ENCODE measurements at regions not wholly inside any gene's neighbourhood (a gene's known extent, or its start where the extent isn't known, plus 50 kb on each side); places are given as distances from the start of the nearest gene placed in this dataset.
"Not testable (repeated sequence)": the region's sequence is repeated elsewhere in the genome, so short reads cannot be mapped to it uniquely, and the experiment has no call there.

DNA sequence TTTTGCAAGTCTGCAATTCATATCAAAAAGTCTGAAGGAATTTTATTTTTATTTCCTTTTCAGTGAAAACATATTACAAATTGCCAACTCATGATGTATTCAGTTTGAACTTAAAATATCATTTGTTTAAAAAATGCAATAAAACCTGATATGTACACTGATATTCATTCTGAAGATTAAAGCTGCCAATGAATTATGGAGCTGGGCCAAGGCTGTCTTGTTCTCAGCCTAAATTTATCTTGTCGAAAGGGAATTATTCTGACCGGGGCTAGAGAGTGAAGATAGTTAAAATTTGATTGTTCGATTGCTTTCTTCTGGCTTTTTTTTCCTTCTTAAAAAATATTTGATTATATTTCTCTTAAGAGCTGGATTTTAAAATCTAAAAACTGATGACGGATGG, 54.0 kb upstream of the RBFOX1 start:
- DNase-seq: no peak

DNA sequence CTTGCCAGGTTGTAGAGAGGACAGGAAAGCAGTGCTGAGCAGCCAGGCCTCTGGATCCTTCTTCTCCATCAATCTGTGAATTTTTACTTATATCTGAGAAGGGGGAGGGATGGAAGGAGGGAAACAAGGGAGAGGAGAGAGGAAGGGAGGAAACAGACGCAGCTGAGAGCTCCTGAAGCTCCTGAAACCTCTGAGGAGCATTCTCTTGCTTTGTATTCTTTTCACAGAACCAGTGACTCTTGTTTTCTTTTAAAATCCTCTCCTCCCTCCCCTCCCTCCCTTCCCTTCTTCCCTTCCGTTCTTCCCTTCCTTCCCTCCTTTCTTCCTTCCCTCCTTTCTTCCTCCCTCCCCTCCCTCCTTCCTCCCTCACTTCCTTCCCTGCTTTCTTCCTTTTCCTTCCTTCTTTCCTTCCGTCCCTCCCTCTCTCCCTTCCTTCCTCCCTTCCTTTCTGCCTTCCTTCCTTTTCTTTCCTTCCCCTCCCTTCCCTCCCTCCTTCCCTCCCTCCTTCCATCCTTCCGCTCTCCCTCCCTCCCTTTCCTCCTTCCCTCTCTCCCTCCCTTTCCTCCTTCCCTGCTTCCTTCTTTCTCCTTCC, 60.0 kb upstream of the RBFOX1 start:
- no peak for DNase-seq

- DNase-seq: no peak
Observed at GRCh38 chr16:7271486-7271885, 61.2 kb upstream of the RBFOX1 start.

DNA sequence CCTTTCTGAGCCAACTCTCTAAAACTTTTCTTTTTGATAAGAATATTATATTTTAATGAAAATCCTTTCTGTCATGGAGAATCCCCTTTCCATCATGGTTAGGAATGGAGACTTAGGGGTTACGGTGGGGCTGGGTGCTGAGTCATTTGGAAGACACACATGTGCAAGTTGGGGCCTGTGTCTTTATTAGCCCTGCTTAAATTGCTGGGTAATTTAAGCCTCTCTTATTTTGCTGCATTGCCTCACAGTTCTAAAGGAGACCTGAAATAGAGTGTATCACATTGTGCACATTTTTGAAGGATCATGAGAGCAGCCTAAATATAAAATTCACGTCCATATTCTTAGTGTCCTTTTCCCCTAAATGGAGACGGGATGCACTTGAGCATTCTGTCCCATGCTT, 61.8 kb upstream of the RBFOX1 start:
- DNase-seq: no peak

- no peak for DNase-seq
Observed at GRCh38 chr16:7270006-7270405, 62.6 kb upstream of the RBFOX1 start.

DNA sequence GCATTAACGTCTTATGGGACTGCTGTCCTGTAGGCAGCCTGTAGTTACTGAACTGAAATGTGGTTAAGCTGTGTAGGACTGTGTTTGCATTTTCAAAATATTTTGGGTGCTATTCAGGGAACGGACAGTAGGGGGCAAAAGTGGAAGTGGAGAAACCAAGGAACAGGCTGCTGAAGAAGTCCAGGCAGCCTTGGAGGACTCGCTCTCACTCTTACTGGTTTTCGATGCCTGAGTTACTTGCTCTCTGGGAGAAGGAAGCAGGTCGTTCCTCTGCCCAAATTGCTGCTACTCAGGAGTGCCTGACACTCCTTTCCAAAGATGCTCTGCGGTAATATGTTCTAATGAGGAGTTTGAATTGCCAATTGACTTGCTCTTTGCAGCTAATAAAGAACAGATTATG, 64.5 kb upstream of the RBFOX1 start:
- no peak for DNase-seq

DNA sequence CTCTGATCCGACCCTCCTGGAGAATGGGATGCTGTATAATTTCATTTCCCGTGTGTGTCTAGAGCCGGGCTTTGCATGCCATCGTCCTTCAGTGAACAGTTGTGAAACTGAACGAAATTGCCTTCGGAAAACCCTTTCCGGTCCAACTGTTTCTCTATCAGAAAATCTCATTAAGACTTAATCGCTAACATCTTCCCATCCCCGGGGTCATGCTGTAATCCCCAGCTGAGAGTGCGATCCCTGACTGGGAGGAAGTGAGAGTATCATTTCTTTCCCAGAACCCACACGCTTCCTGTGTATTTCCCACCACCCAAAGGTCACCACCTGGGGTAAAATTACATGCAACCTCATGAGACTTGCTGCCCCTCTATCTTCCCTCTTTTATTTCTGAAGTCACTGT, 75.6 kb upstream of the RBFOX1 start:
- DNase-seq: no peak

DNA sequence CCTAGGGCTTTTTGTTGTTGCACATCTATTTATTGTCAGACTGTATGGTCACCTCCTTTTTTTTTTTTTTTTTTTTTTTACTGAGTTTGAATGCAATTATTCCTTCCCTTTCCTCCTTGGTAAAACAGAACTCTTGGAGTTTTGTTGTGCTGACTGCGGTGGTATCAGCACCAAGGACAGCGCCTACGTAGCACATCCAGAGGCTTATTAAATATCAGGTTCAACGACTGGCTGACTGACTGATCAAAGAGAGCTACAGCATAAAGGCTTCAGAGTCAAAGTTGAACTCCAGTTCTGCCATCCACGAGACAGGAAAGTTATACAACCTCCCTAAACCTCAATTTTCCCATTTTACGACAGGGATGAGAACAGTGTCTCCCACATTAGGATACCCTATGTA, 86.1 kb upstream of the RBFOX1 start:
- no peak for DNase-seq

- no peak for DNase-seq
Observed at GRCh38 chr16:7239547-7239946, 93.1 kb upstream of the RBFOX1 start.

DNA sequence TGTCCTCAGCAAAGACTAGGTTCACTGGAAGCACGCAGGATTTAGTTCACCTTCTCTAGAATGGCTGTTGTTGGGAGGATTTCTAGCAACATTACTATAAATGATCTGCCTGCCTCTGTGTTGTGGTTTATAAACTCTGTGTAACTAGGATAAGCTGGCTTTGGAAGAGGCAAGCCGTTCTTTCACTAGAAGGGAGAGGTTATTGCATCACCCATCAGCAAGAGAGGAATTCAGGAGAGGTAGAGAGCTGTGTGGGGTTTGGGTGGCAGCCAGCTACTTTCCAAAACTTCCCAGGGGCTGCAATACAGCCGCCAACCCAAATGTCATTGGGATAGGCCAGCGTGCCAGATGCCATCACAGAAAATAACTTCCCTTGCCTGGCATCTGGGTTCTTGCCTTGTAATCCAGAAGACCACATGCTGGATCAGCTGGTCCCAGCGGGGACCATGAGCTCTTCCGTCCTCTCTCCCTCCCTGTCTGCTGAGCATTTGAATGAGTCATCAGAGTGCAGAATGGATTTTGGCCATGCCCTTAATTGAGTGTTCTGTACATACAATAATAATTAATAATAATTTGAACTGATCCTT, 95.7 kb upstream of the RBFOX1 start:
- DNase-seq: no peak

GRCh38 chr16:7233975-7234374, 98.7 kb upstream of the RBFOX1 start:
- DNase-seq: no peak

DNA sequence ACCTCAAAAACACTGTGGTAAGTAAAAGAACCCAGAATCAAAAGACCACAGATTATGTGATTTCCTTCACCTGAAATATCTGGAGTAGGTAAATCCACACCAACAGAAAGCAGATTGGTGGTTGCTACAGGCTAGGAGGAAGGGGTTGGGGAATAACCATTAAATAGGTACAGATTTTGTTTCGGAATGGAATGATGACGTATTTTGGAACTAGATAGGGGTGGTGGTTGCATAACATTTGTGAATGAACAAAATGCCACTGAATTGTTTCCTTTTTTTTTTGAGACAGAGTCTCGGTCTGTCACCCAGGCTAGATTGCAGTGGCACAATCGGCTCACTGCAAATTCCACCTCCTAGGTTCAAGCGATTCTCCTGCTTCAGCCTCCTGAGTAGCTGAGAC, 100.9 kb upstream of the RBFOX1 start:
- no peak for DNase-seq

DNA sequence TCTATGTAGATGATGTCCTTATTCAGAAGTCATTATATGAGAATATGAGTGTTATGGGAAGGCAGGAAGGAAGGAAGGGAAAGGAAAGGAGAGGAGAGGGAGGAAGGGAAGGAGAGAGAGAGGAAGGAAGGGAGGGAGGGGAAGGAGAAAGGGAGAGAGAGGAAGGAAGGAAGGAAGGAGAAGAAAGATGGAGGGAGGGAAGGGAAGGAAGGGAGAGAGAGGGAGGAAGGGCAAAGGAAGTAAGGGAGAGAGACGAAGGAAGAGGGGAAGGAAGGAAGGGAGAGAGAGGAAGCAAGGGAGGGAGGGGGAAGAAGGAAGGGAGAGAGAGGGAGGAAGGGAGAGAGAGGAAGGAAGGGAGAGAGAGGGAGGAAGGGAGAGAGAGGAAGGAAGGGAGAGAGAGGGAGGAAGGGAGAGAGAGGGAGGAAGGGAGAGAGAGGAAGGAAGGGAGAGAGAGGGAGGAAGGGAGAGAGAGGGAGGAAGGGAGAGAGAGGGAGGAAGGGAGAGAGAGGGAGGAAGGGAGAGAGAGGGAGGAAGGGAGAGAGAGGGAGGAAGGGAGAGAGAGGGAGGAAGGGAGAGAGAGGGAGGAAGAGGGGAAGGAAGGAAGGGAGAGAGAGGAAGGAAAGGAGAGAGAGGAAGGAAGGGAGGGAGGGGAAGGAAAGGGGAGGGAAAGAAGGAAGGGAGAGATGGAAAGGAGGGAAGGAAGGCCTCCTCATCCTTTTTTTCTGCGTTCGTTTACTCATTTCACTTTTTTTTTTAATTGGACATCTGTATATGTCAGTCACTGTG, 103.0 kb upstream of the RBFOX1 start:
- DNase-seq: not testable (repeated sequence)

DNA sequence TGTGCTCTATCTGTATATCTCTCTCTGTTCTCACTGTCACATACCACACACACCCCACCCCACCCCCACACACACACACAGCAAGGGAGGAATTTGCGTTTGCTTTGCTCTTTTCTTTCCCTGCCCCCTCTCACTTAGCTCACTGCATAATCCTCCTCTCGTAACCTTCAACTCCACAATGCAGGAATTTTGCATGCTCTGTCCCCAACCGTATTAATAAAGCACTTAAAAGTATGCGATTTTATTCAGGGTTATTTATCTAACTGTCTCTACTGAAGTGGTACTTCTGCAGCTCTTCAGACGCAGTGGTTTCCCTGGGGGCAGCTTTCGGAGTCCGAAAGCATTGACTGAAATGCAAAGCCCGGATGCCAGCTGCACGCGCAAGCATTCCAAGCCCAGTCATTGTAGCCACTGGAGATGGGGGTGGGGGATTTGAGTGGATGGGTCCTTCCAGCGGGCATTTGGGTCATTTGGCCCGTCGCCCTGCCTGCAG, 105.4 kb upstream of the RBFOX1 start:
- DNase-seq: no peak

- DNase-seq: no peak
Observed at GRCh38 chr16:7221157-7221556, 111.5 kb upstream of the RBFOX1 start.

DNA sequence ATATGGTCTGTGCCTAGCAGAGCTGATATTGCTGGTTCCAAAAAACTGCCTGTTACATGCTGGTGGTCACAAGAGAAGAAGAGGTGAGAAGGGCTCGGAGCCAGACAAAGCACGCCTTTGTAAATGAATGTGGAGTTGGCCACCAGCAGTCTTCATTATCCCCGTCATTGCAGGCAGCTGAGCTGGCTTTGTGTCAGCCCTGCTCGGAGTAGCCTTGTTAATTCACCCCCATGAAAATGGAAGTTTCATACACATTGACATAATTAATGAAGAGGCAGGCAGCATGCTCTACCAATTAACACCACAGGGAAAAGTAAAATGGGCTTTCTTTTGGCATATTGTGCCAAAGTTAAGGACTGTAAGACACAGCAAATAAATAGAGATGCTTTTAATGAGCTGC, 113.7 kb upstream of the RBFOX1 start:
- no peak for DNase-seq

- no peak for DNase-seq
Observed at GRCh38 chr16:7217797-7218196, 114.8 kb upstream of the RBFOX1 start.

DNA sequence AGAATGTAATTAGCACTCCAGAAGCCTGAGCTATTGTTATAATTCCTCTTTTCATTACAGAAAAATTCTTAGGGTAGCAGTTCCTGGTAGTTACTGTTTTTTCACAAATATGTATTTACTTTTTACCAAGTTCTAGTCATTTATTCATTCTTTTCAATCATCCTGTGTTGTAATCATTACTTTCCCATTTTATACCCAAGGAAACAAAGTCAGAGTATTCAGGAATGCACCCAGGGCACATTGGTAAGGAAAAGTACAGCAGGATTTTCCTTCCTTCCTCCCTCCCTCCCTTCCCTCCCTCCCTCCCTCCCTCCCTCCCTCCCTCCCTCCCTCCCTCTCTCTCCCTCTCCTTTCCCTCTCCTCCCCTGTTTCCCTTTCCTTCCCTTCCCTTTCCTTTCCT, 115.9 kb upstream of the RBFOX1 start:
- DNase-seq: no peak

GRCh38 chr16:7211781-7212180, 120.9 kb upstream of the RBFOX1 start:
- no peak for DNase-seq

GRCh38 chr16:7209598-7209997, 123.0 kb upstream of the RBFOX1 start:
- no peak for DNase-seq

- no peak for DNase-seq
Observed at GRCh38 chr16:7206469-7206868, 126.2 kb upstream of the RBFOX1 start.

GRCh38 chr16:7200320-7200719, 132.3 kb upstream of the RBFOX1 start:
- no peak for DNase-seq

DNA sequence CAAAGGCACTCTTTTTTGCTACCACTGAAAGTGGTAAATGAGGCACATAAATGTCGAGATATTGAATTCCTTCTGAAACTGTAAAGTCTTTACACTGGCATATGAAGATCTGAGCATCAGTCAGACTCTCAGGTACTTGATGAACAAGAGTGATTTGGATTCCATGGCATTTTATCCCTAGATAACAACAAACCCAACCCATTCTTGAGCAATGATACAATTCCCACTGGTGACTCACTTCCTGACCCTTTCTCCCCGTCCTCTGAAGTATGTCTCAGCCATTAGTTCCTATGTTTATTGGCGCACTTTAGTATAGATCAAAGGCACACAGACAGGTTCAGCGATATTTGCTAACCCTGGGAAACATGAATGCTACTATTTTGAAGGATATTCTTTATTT, 147.0 kb upstream of the RBFOX1 start:
- no peak for DNase-seq

GRCh38 chr16:7185165-7185564, 147.5 kb upstream of the RBFOX1 start:
- DNase-seq: no peak

Data from central memory CD4-positive, alpha-beta T cell (primary cell).